ENCODE measurements at regions not wholly inside any gene's neighbourhood (a gene's known extent, or its start where the extent isn't known, plus 50 kb on each side); places are given as distances from the start of the nearest gene placed in this dataset.

- Histone ChIP-seq H3K27ac (ENCODE audit: extremely low read length, insufficient read depth, low read length) (no peak overlapping the region), H3K79me2 (ENCODE audit: insufficient read depth, low read length) (no peaks in the 10 kb centered on the region), H3K4me1 (ENCODE audit: insufficient read depth, low read length) (no peaks in the 10 kb centered on the region), H3K27me3 (ENCODE audit: control insufficient read depth in 1 of 2, insufficient read depth in 2 of 2, low read length in 2 of 2) (no peaks in the 10 kb centered on the region), H3K4me2 (ENCODE audit: low read depth, low read length) (no peak overlapping the region), H4K20me1 (ENCODE audit: insufficient read depth, low read length) (no peaks in the 10 kb centered on the region), H3K9ac (ENCODE audit: insufficient read depth, low read depth, low read length) (no peak overlapping the region), H3K36me3 (replicated peaks in 1 of 2; ENCODE audit: control insufficient read depth in 1 of 2, insufficient read depth in 2 of 2, low read length in 2 of 2) (no peaks in the 10 kb centered on the region), H3K4me3 (replicated peaks in 1 of 3; ENCODE audit: insufficient read depth in 1 of 3, low read depth in 2 of 3, low read length in 3 of 3) (no peak overlapping the region), H2AFZ (ENCODE audit: low read length) (no peak overlapping the region), H3K9me3 (ENCODE audit: low read length) (no peaks in the 10 kb centered on the region)
- 23% methylated on average over 5 of the region's 5 CpGs for WGBS (ENCODE audit: low lambda C conversion rate)
- no peak for FAIRE-seq
- CTCF ChIA-PET (ENCODE audit: low intra/inter-chr PET ratio, low total read pairs), result no interaction called here
- ATAC-seq, result no peak
- in situ Hi-C loops (cut with HindIII; ENCODE audit: extremely low pct_ligation_motif_present, low pct_unique_long_range_greater_than_20kb) (no loop called here), intact Hi-C loops (cut with micrococcal nuclease; ENCODE audit: unreplicated experiment) (no loop called here)
- no peak for DNase-seq (ENCODE audit: low spot score)
- POLR2A ChIA-PET, result no interaction called here
- no TSS peak for BruUV-seq (replicated peaks)
- no peak for TF ChIP-seq SIN3B (IDR thresholded peaks at IDR 0.05; ENCODE audit: low read length)
- no peak for TF ChIP-seq ZBTB7A (CRISPR knock-in tag; IDR thresholded peaks at IDR 0.05)
- no peak for TF ChIP-seq ZFYVE20 (CRISPR knock-in tag; IDR thresholded peaks at IDR 0.05; ENCODE audit: borderline replicate concordance, low read depth)
- no peak for TF ChIP-seq SMAD3 (CRISPR knock-in tag; IDR thresholded peaks at IDR 0.05)
- TF ChIP-seq ZHX2 (IDR thresholded peaks at IDR 0.05; ENCODE audit: low read depth), result no peak
- TF ChIP-seq ZHX2 (CRISPR knock-in tag; IDR thresholded peaks at IDR 0.05; ENCODE audit: borderline replicate concordance), result no peak
- TF ChIP-seq TP53 (CRISPR knock-in tag; conservative IDR thresholded peaks at IDR 0.05), result no peak
- TF ChIP-seq ZNF678 (CRISPR knock-in tag; IDR thresholded peaks at IDR 0.05), result no peak
- TF ChIP-seq ZMYM3 (CRISPR knock-in tag; IDR thresholded peaks at IDR 0.05), result no peak
- TF ChIP-seq ZNF737 (CRISPR knock-in tag; IDR thresholded peaks at IDR 0.05; ENCODE audit: borderline replicate concordance), result no peak
- no peak for TF ChIP-seq HNF1A (IDR thresholded peaks at IDR 0.05; ENCODE audit: low read depth)
- TF ChIP-seq HNF1A (CRISPR knock-in tag; IDR thresholded peaks at IDR 0.05; ENCODE audit: borderline replicate concordance), result no peak
- TF ChIP-seq MTF2 (CRISPR knock-in tag; IDR thresholded peaks at IDR 0.05; ENCODE audit: borderline replicate concordance), result no peak
- no peak for TF ChIP-seq TCF12 (IDR thresholded peaks at IDR 0.05)
- no peak for TF ChIP-seq TCF12 (CRISPR knock-in tag; IDR thresholded peaks at IDR 0.05)
Observed at GRCh38 chr6:102746941-102747340, 1353.4 kb downstream of the GRIK2 start.

Measured in HepG2 (cell line).